Thoracic aorta (tissue), 2 donors: ENCODE measurements at regions not wholly inside any gene's neighbourhood (a gene's known extent, or its start where the extent isn't known, plus 50 kb on each side); places are given as distances from the start of the nearest gene placed in this dataset.

Source experiments
- ATAC-seq: fragments of 150-250 bp; one replicate; pipeline ENCODE4 v1.8.0; 2017; ENCODE audit warnings: low read depth; ENCODE audit not compliant: insufficient number of reproducible peaks, low FRiP score
- DNase-seq: peaks from one replicate; pipeline ENCODE4 v3.0.0-alpha.2; 2020; ENCODE audit warnings: low spot score
- H3K27ac ChIP-seq, 2 donors: fragments of 200-600 bp; sonication (generic); 1 replicate in 1 of 2; 2 replicates in 1 of 2; pipeline ENCODE4 v1.5.1; 2016; ENCODE audit warnings: mild to moderate bottlenecking in 2 of 2, moderate library complexity in 2 of 2
- H3K27me3 ChIP-seq: fragments of 200-600 bp; sonication (generic); replicated peaks from 2 replicates; pipeline ENCODE4 v1.6.0; 2016; ENCODE audit warnings: mild to moderate bottlenecking; ENCODE audit not compliant: insufficient read depth
- H3K36me3 ChIP-seq: fragments of 200-600 bp; sonication (generic); one replicate; pipeline ENCODE4 v1.5.1; 2016
- H3K4me1 ChIP-seq, 2 donors: fragments of 200-600 bp; sonication (generic); 1 replicate in 1 of 2; 2 replicates in 1 of 2; pipeline versions ENCODE4 v1.5.1 to v1.6.0; 2016; ENCODE audit warnings: low read depth in 2 of 2, mild to moderate bottlenecking in 1 of 2; ENCODE audit not compliant: control insufficient read depth in 1 of 2
- H3K4me3 ChIP-seq: fragments of 200-600 bp; sonication (generic); 2 replicates; pipeline ENCODE4 v1.5.1; 2016; ENCODE audit warnings: mild to moderate bottlenecking
- H3K9me3 ChIP-seq: fragments of 200-600 bp; sonication (generic); 2 replicates; pipeline ENCODE4 v1.5.1; 2016
- TF ChIP-seq, protein P1 (sequence below): fragments of 200-600 bp; sonication (generic); IDR thresholded peaks from one replicate; pipeline ENCODE4 v1.5.1; 2019; ENCODE audit warnings: antibody characterized with exemption

DNA sequence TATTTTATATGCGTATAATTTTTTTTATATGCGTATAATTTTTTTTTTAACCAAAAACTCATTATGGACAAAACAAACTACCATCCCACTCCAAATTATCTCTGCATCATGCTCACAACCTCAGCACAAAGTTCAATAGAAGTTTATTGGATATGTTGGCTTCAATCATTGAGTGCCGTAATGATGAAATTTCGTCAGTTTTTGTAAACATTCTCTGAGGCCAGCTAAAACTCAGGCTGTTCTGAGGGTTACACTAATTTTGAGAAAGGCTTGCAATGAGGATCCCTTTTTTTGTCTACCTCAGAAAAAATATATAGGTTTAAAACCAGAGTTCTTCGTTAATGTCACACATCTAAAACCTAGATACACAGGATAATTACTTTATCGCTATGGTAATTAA, 1253.2 kb downstream of the EFNA5 start:
- no peaks in the 10 kb centered on the region for H3K9me3 ChIP-seq
- TF ChIP-seq, protein P1, sequence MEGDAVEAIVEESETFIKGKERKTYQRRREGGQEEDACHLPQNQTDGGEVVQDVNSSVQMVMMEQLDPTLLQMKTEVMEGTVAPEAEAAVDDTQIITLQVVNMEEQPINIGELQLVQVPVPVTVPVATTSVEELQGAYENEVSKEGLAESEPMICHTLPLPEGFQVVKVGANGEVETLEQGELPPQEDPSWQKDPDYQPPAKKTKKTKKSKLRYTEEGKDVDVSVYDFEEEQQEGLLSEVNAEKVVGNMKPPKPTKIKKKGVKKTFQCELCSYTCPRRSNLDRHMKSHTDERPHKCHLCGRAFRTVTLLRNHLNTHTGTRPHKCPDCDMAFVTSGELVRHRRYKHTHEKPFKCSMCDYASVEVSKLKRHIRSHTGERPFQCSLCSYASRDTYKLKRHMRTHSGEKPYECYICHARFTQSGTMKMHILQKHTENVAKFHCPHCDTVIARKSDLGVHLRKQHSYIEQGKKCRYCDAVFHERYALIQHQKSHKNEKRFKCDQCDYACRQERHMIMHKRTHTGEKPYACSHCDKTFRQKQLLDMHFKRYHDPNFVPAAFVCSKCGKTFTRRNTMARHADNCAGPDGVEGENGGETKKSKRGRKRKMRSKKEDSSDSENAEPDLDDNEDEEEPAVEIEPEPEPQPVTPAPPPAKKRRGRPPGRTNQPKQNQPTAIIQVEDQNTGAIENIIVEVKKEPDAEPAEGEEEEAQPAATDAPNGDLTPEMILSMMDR = no peak
- H3K27me3 ChIP-seq = no peaks in the 10 kb centered on the region
- DNase-seq (no peak), ATAC-seq (no peak)
- no peaks in the 10 kb centered on the region for H3K36me3 ChIP-seq
- H3K4me1 ChIP-seq = no peaks in the 10 kb centered on the region
- H3K4me3 ChIP-seq = no peak overlapping the region
- no peak overlapping the region for H3K27ac ChIP-seq

DNA sequence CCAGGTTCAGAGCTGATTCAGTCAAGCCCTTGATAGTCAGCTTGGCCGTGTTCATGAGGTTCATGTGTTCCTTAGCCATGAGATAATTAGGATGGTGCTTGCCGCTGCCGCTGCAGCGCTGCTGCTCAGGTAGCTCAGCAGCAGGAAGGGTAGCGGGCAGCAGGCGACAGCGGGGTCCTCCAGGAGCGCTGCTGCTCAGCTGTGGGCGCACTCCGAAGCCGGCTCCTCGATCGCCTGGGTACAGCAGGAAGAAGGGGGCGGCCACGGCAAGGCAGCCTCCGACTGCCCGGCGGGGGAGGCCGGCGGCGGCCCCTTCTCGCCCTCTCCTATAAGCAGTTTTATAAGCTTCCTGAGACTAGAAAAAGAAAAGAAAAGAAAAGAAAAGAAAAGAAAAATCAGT, 1253.6 kb downstream of the EFNA5 start:
- TF ChIP-seq, protein P1 = no peak
- Histone ChIP-seq H3K27ac (no peak overlapping the region), H3K4me3 (no peak overlapping the region), H3K9me3 (no peaks in the 10 kb centered on the region), H3K36me3 (no peaks in the 10 kb centered on the region), H3K4me1 (no peaks in the 10 kb centered on the region), H3K27me3 (no peaks in the 10 kb centered on the region)
- DNase-seq (no peak), ATAC-seq (no peak)

GRCh38 chr5:106415541-106415940, 1255.2 kb downstream of the EFNA5 start:
- Histone ChIP-seq H3K9me3 (no peaks in the 10 kb centered on the region), H3K36me3 (no peaks in the 10 kb centered on the region), H3K27me3 (no peaks in the 10 kb centered on the region), H3K27ac (no peak overlapping the region), H3K4me3 (no peak overlapping the region), H3K4me1 (no peaks in the 10 kb centered on the region)
- ATAC-seq (no peak), DNase-seq (no peak)
- TF ChIP-seq, protein P1 = no peak

DNA sequence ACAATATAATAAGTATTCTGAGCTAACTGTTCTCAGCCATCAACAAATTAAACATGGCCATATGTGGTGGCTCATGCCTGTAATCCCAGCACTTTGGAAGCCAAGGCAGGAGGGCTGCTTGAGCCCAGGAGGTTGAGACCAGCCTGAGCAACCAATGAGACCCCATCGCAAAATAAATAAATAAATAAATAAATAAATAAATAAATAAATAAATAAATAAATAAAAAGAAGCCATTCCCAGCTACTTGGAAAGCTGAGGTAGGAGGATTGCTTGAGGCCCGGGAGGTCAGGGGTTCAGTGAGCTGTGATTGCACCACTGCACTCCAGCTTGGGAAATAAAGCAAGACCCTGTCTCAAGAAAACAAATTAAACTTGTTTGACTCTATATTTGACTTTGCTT, 1256.4 kb downstream of the EFNA5 start:
- H3K27me3 ChIP-seq = no peaks in the 10 kb centered on the region
- ATAC-seq = no peak
- no peak overlapping the region for H3K27ac ChIP-seq
- no peak overlapping the region for H3K4me3 ChIP-seq
- H3K36me3 ChIP-seq = no peaks in the 10 kb centered on the region
- H3K9me3 ChIP-seq = no peaks in the 10 kb centered on the region
- no peak for DNase-seq
- no peaks in the 10 kb centered on the region for H3K4me1 ChIP-seq
- TF ChIP-seq, protein P1 = no peak

DNA sequence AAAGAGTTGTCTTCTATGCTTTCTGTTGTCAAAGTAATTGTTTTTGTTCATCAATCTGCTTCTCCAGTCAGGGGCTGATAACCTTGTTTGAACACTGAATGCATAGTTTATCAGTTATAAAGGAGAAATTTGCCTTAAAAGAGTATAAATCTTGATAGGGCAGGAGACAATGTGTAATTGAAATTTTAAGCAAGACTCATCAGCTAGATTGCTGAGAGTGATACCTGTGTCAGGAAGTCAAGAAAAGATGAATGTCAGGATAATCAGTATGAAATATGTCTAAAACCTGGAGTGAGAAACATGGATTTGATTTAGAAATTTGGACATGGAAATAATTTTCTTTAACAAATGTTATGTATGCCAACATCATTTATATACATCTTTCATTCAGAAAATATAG, 1258.1 kb downstream of the EFNA5 start:
- ATAC-seq (no peak), DNase-seq (no peak)
- Histone ChIP-seq H3K36me3 (no peaks in the 10 kb centered on the region), H3K9me3 (no peaks in the 10 kb centered on the region), H3K27ac (no peak overlapping the region), H3K27me3 (no peaks in the 10 kb centered on the region), H3K4me1 (no peaks in the 10 kb centered on the region), H3K4me3 (no peak overlapping the region)
- TF ChIP-seq, protein P1 = no peak
